OCI-M1 (cell line): ENCODE measurements at regions not wholly inside any gene's neighbourhood (a gene's known extent, or its start where the extent isn't known, plus 50 kb on each side); places are given as distances from the start of the nearest gene placed in this dataset.
A peak's percentile ranks its signal among the peaks of the same experiment; 100 is the strongest.
"Not testable (repeated sequence)": the region's sequence is repeated elsewhere in the genome, so short reads cannot be mapped to it uniquely, and the experiment has no call there.

Experiments used
- DNase-seq: peaks from one replicate; lab custom pipeline; 2025; lab: John Stamatoyannopoulos, UW

- DNase-seq, result no peak
These were observed 138.9 kb upstream of the NRIP1 start for GRCh38 chr21:15203740-15204139.

GRCh38 chr21:15204140-15204969, 139.6 kb upstream of the NRIP1 start:
- DNase-seq, result no peak

GRCh38 chr21:15204970-15205286, 140.1 kb upstream of the NRIP1 start:
- no peak for DNase-seq

GRCh38 chr21:15206514-15206913, 141.7 kb upstream of the NRIP1 start:
- no peak for DNase-seq

- DNase-seq, result no peak
These were observed 142.4 kb upstream of the NRIP1 start for GRCh38 chr21:15207231-15207630.

GRCh38 chr21:15207635-15208370, 143.0 kb upstream of the NRIP1 start:
- DNase-seq, result no peak

GRCh38 chr21:15208786-15209185, 144.0 kb upstream of the NRIP1 start:
- no peak for DNase-seq

- no peak for DNase-seq
These were observed 144.4 kb upstream of the NRIP1 start for GRCh38 chr21:15209224-15209623.

- no peak for DNase-seq
These were observed 145.5 kb upstream of the NRIP1 start for GRCh38 chr21:15210235-15210678.

- no peak for DNase-seq
These were observed 146.8 kb upstream of the NRIP1 start for GRCh38 chr21:15211491-15212133.

GRCh38 chr21:15212206-15212605, 147.4 kb upstream of the NRIP1 start:
- peak; percentile 64 for DNase-seq

GRCh38 chr21:15218476-15218875, 153.7 kb upstream of the NRIP1 start:
- DNase-seq, result not testable (repeated sequence)

- DNase-seq, result no peak
These were observed 154.2 kb upstream of the NRIP1 start for GRCh38 chr21:15219039-15219438.

GRCh38 chr21:15219894-15220293, 155.1 kb upstream of the NRIP1 start:
- no peak for DNase-seq

GRCh38 chr21:15221799-15222386, 157.1 kb upstream of the NRIP1 start:
- DNase-seq, result no peak

- DNase-seq, result no peak
These were observed 157.9 kb upstream of the NRIP1 start for GRCh38 chr21:15222707-15223106.

GRCh38 chr21:15224346-15225086, 159.7 kb upstream of the NRIP1 start:
- DNase-seq, result no peak

GRCh38 chr21:15227919-15228318, 163.1 kb upstream of the NRIP1 start:
- no peak for DNase-seq

GRCh38 chr21:15229390-15229789, 164.6 kb upstream of the NRIP1 start:
- DNase-seq, result no peak

GRCh38 chr21:15233611-15234010, 168.8 kb upstream of the NRIP1 start:
- no peak for DNase-seq

- no peak for DNase-seq
These were observed 171.3 kb upstream of the NRIP1 start for GRCh38 chr21:15236111-15236510.

GRCh38 chr21:15240848-15241247, 176.0 kb upstream of the NRIP1 start:
- DNase-seq, result no peak
